Ovary (tissue), 3 donors: ENCODE measurements at regions not wholly inside any gene's neighbourhood (a gene's known extent, or its start where the extent isn't known, plus 50 kb on each side); places are given as distances from the start of the nearest gene placed in this dataset.

Experiments used
- CTCF ChIP-seq, 3 donors: fragments of 450-650 bp in 2 of 3; fragments of 200-600 bp in 1 of 3; IDR thresholded peaks; one replicate each; pipeline versions ENCODE4 v1.5.1 to v1.8.0; 2016 to 2022; ENCODE audit warnings: antibody characterized with exemption in 3 of 3, mild to moderate bottlenecking in 1 of 3
- EP300 ChIP-seq: sonication (generic); formaldehyde crosslinking; IDR thresholded peaks from one replicate; pipeline ENCODE4 v1.6.1; 2017; ENCODE audit warnings: antibody characterized with exemption
- donor health status: DM: no; HTN: no; CAD: no.

DNA sequence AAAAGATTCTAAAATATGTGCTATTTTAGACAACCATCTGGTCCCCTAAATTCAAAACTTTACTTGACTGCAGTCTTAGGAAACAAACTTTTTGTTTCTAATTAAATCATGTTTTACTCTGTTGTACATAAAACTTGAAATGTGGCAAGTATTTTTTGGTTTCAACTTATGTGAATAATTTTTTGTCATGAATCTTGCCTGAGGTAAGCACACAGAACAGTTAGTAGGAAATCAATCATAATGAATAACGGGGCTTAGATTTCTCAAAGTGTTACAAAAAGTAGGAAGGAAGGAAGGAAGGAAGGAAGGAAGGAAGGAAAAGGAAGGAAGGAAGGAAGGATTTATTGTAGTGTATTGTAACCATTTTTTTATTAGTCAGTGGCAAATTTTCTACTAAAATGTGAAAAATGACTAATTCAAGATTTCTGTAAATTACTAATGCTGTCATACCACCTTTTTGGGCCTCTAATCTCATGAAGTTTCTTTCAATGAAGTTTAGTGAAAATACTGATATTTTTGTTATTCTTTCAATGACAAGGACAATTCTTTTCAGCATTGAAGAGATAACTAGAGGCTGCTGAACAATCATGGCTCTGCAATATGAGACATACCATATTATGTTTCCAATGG is 1689.2 kb downstream of the OTOL1 start:
- TF ChIP-seq CTCF (IDR thresholded peaks at IDR 0.05): no peak
- no peak for TF ChIP-seq EP300
